HK-2 (cell line): ENCODE measurements at regions not wholly inside any gene's neighbourhood (a gene's known extent, or its start where the extent isn't known, plus 50 kb on each side); places are given as distances from the start of the nearest gene placed in this dataset.

Experiments used
- DNase-seq: peaks from one replicate; pipeline ENCODE4 v3.0.0-alpha.2; 2018; ENCODE audit not compliant: unreplicated experiment

GRCh38 chr10:128422999-128423398, 296.8 kb upstream of the MKI67 start:
- no peak for DNase-seq

GRCh38 chr10:128429321-128429720, 303.1 kb upstream of the MKI67 start:
- DNase-seq, result no peak

- DNase-seq, result no peak
These were observed 303.8 kb upstream of the MKI67 start for GRCh38 chr10:128429835-128430513.

GRCh38 chr10:128431083-128431482, 304.9 kb upstream of the MKI67 start:
- no peak for DNase-seq

GRCh38 chr10:128431506-128431905, 305.3 kb upstream of the MKI67 start:
- DNase-seq, result no peak

GRCh38 chr10:128432011-128432410, 305.8 kb upstream of the MKI67 start:
- no peak for DNase-seq

- no peak for DNase-seq
These were observed 306.2 kb upstream of the MKI67 start for GRCh38 chr10:128432423-128432822.

- DNase-seq, result no peak
These were observed 309.6 kb upstream of the MKI67 start for GRCh38 chr10:128435811-128436210.

- no peak for DNase-seq
These were observed 311.6 kb upstream of the MKI67 start for GRCh38 chr10:128437786-128438345.

- no peak for DNase-seq
These were observed 312.3 kb upstream of the MKI67 start for GRCh38 chr10:128438417-128439063.

GRCh38 chr10:128440513-128441160, 314.4 kb upstream of the MKI67 start:
- DNase-seq, result no peak

GRCh38 chr10:128443925-128444518, 317.8 kb upstream of the MKI67 start:
- DNase-seq, result no peak

- DNase-seq, result no peak
These were observed 322.6 kb upstream of the MKI67 start for GRCh38 chr10:128448796-128449195.

- DNase-seq, result no peak
These were observed 325.7 kb upstream of the MKI67 start for GRCh38 chr10:128451879-128452278.

GRCh38 chr10:128456271-128456670, 330.0 kb upstream of the MKI67 start:
- no peak for DNase-seq

GRCh38 chr10:128457136-128457535, 330.9 kb upstream of the MKI67 start:
- no peak for DNase-seq

- no peak for DNase-seq
These were observed 335.8 kb upstream of the MKI67 start for GRCh38 chr10:128461991-128462390.

- DNase-seq, result no peak
These were observed 336.6 kb upstream of the MKI67 start for GRCh38 chr10:128462844-128463243.

- DNase-seq, result no peak
These were observed 338.0 kb upstream of the MKI67 start for GRCh38 chr10:128463991-128464760.

- DNase-seq, result no peak
These were observed 339.5 kb upstream of the MKI67 start for GRCh38 chr10:128465697-128466096.

GRCh38 chr10:128466831-128467371, 340.7 kb upstream of the MKI67 start:
- no peak for DNase-seq
